Activated CD8-positive, alpha-beta T cell treated with anti-CD3 and anti-CD28 coated beads for 36 hours (primary cell): ENCODE measurements at regions not wholly inside any gene's neighbourhood (a gene's known extent, or its start where the extent isn't known, plus 50 kb on each side); places are given as distances from the start of the nearest gene placed in this dataset.

ENCODE experiments used
- ATAC-seq: fragments of 200-7000 bp; cut with Tn5 transposase; one replicate; pipeline ENCODE4 v1.10.0; 2021; ENCODE audit warnings: mild to moderate bottlenecking, moderate library complexity
- CTCF ChIA-PET: fragments of 350-600 bp; sonication (Branson Sonifier 250); formaldehyde crosslinking; loops from one replicate; lab custom pipeline; 2021; ENCODE audit warnings: antibody characterized with exemption; lab: Charles Lee
- POLR2A ChIA-PET: fragments of 350-600 bp; sonication (Branson Sonifier 250); formaldehyde crosslinking; loops from one replicate; lab custom pipeline; 2021; ENCODE audit warnings: antibody characterized with exemption; lab: Charles Lee
- DNase-seq: peaks from one replicate; pipeline ENCODE4 v3.0.0-alpha.2; 2020
- H3K27ac Mint-ChIP-seq: one replicate; pipeline ENCODE4 v1.8.0; 2021; ENCODE audit warnings: mild to moderate bottlenecking, mixed read lengths
- H3K27me3 Mint-ChIP-seq: one replicate; pipeline ENCODE4 v1.8.0; 2021; ENCODE audit warnings: mixed read lengths
- H3K36me3 Mint-ChIP-seq: one replicate; pipeline ENCODE4 v1.8.0; 2021; ENCODE audit warnings: low read depth, mixed read lengths
- H3K4me1 Mint-ChIP-seq: one replicate; pipeline ENCODE4 v1.8.0; 2021; ENCODE audit warnings: low read depth, mixed read lengths
- H3K4me3 Mint-ChIP-seq: one replicate; pipeline ENCODE4 v1.8.0; 2021; ENCODE audit warnings: mild to moderate bottlenecking, moderate library complexity, mixed read lengths
- H3K9me3 Mint-ChIP-seq: one replicate; pipeline ENCODE4 v1.8.0; 2021; ENCODE audit warnings: mixed read lengths
- CTCF ChIP-seq: fragments of 200-600 bp; IDR thresholded peaks from one replicate; pipeline ENCODE4 v1.8.0; 2022; ENCODE audit warnings: antibody characterized with exemption, mild to moderate bottlenecking
- intact Hi-C: fragments of 100-400 bp; cut with micrococcal nuclease; formaldehyde crosslinking; loops from one replicate; pipeline ENCODE4 v1.10.0; 2022

DNA sequence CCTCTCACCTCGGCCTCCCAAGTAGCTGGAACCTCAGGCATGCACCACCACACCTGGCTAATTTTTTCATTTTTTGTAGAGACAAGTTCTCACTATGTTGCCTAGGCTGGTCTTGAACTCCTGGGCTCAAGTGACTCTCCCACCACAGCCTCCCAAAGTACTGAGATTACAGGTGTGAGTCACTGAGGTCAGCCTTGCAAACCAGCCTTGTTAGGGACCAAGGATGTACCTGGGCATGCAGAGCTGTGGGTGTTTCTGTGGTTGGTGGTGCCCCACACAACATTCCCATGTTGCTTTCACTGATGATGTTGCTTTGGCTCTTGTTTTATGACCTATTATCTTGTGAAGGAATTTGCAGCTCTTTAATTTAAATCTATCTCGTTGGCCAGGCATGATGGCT, 54.8 kb downstream of the OTUD1 start:
- intact Hi-C loops, result no loop called here
- POLR2A ChIA-PET, result no interaction called here
- Mint-ChIP-seq H3K4me3 (no peak overlapping the region), H3K36me3 (no peaks in the 10 kb centered on the region), H3K4me1 (no peaks in the 10 kb centered on the region), H3K9me3 (peaks cover 2% of the 10 kb centered on the region), H3K27me3 (peaks cover 12% of the 10 kb centered on the region), H3K27ac (no peak overlapping the region)
- ATAC-seq, result peak; percentile 24
- TF ChIP-seq CTCF, result no peak
- peak; percentile 28 for DNase-seq
- CTCF ChIA-PET, result interaction anchor here (0.7 kb wide), 2 partner anchors 179 to 335 kb away, joined by 3 read pairs; no protein-coding TSS in a partner anchor

DNA sequence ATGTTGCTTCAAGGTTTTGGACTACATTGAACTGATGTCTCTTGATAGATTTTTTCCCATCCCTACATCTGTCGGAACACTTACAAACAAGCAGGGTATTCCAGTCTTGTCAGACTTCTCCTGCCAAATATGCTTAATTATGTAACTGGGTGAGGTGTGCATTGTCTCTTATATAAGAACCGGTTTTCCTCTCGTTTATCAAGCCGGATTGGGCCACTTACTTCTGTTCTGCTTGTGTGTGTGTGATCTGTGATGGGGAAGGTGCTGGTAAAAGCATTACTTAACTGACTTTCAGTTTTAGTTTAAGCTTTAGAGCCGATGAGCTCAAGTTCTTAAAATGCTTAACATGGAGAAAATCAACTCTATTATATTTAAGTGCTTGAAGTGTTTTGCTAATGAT, 57.9 kb downstream of the OTUD1 start:
- DNase-seq, result no peak
- no peaks in the 10 kb centered on the region for H3K4me1 Mint-ChIP-seq
- POLR2A ChIA-PET, result no interaction called here
- no peak for TF ChIP-seq CTCF
- H3K9me3 Mint-ChIP-seq, result no peaks in the 10 kb centered on the region
- H3K27me3 Mint-ChIP-seq, result peaks cover 13% of the 10 kb centered on the region
- intact Hi-C loops, result no loop called here
- CTCF ChIA-PET, result interaction anchor here (1.4 kb wide), 1 partner anchor 20 kb away, joined by 3 read pairs; no protein-coding TSS in a partner anchor
- H3K36me3 Mint-ChIP-seq, result no peaks in the 10 kb centered on the region
- H3K4me3 Mint-ChIP-seq, result no peak overlapping the region
- H3K27ac Mint-ChIP-seq, result no peak overlapping the region
- ATAC-seq, result no peak

GRCh38 chr10:23499372-23500132, 60.7 kb downstream of the OTUD1 start:
- Mint-ChIP-seq H3K9me3 (no peaks in the 10 kb centered on the region), H3K4me1 (no peaks in the 10 kb centered on the region), H3K27ac (no peak overlapping the region), H3K4me3 (no peak overlapping the region), H3K36me3 (no peaks in the 10 kb centered on the region), H3K27me3 (peaks cover 7% of the 10 kb centered on the region)
- ATAC-seq (no peak), DNase-seq (no peak)
- intact Hi-C loops, result no loop called here
- POLR2A ChIA-PET, result no interaction called here
- CTCF ChIA-PET, result no interaction called here
- TF ChIP-seq CTCF, result no peak

- H3K27me3 Mint-ChIP-seq, result peaks cover 2% of the 10 kb centered on the region
- TF ChIP-seq CTCF, result no peak
- H3K4me1 Mint-ChIP-seq, result no peaks in the 10 kb centered on the region
- no peak for ATAC-seq
- intact Hi-C loops, result no loop called here
- H3K36me3 Mint-ChIP-seq, result no peaks in the 10 kb centered on the region
- ChIA-PET POLR2A (no interaction called here), CTCF (no interaction called here)
- H3K27ac Mint-ChIP-seq, result no peak overlapping the region
- no peak for DNase-seq
- H3K4me3 Mint-ChIP-seq, result no peak overlapping the region
- peaks cover 2% of the 10 kb centered on the region for H3K9me3 Mint-ChIP-seq
Measured at GRCh38 chr10:23505797-23506465, 67.1 kb downstream of the OTUD1 start.
